B cell (primary cell): ENCODE measurements at regions not wholly inside any gene's neighbourhood (a gene's known extent, or its start where the extent isn't known, plus 50 kb on each side); places are given as distances from the start of the nearest gene placed in this dataset.

ENCODE experiments used
- ATAC-seq: fragments of 200-7000 bp; cut with Tn5 transposase; one replicate; pipeline ENCODE4 v1.10.0; 2021; ENCODE audit warnings: low read depth, mild to moderate bottlenecking, moderate number of reproducible peaks, moderate library complexity
- CTCF ChIA-PET: fragments of 350-600 bp; sonication (Branson Sonifier 250); formaldehyde crosslinking; loops from one replicate; lab custom pipeline; 2021; ENCODE audit warnings: antibody characterized with exemption, inconsistent platforms; lab: Charles Lee
- POLR2A ChIA-PET: fragments of 350-600 bp; sonication (Branson Sonifier 250); formaldehyde crosslinking; loops from one replicate; lab custom pipeline; 2021; ENCODE audit warnings: antibody characterized with exemption; lab: Charles Lee
- DNase-seq: peaks from one replicate; pipeline ENCODE4 v3.0.0; 2013
- H2AFZ ChIP-seq: 2 replicates; pipeline ENCODE4 v1.6.1; 2012; ENCODE audit warnings: mild to moderate bottlenecking, low read depth, low read length; ENCODE audit not compliant: insufficient read depth, poor library complexity, severe bottlenecking
- H3K27ac ChIP-seq, 2 donors: 1 replicate in 1 of 2; 2 replicates in 1 of 2; pipeline ENCODE4 v1.5.1; 2012 to 2013; ENCODE audit warnings: low read length in 2 of 2, mild to moderate bottlenecking in 2 of 2, moderate library complexity in 1 of 2
- H3K27me3 ChIP-seq, 4 experiments: fragments of 200-600 bp in 1 of 4; sonication (generic) in 1 of 4; replicated peaks in 1 of 4; 1 replicate in 2 of 4; 2 replicates in 2 of 4; pipeline versions ENCODE4 v1.6.1 to v1.7.0; 2013 to 2016; ENCODE audit warnings: low read length in 3 of 4, mild to moderate bottlenecking in 2 of 4, mixed read lengths in 1 of 4, moderate library complexity in 1 of 4; ENCODE audit not compliant: insufficient read depth in 4 of 4, control insufficient read depth in 3 of 4; ENCODE audit errors: control extremely low read depth in 1 of 4
- H3K36me3 ChIP-seq, 2 experiments: replicated peaks in 1 of 2; 1 replicate in 1 of 2; 2 replicates in 1 of 2; pipeline versions ENCODE4 v1.6.1 to v1.7.1; 2013; ENCODE audit warnings: low read length in 1 of 2; ENCODE audit not compliant: insufficient read depth in 2 of 2, control insufficient read depth in 1 of 2; ENCODE audit errors: control extremely low read depth in 1 of 2, extremely low read depth in 1 of 2
- H3K4me1 ChIP-seq, 2 donors: fragments of 200-600 bp in 1 of 2; sonication (generic) in 1 of 2; 1 replicate in 1 of 2; 2 replicates in 1 of 2; pipeline versions ENCODE4 v1.5.1 to v1.6.1; 2013 to 2017; ENCODE audit warnings: low read length in 2 of 2; ENCODE audit not compliant: control insufficient read depth in 2 of 2, insufficient read depth in 2 of 2
- H3K4me2 ChIP-seq: replicated peaks from 2 replicates; pipeline ENCODE3; 2012; ENCODE audit warnings: mild to moderate bottlenecking, low read depth, low read length; ENCODE audit not compliant: poor library complexity, severe bottlenecking
- H3K4me3 ChIP-seq, 5 experiments: fragments of 200-600 bp in 1 of 5; sonication (generic) in 1 of 5; 1 replicate in 3 of 5; 2 replicates in 2 of 5; pipeline versions ENCODE4 v1.5.1 to v1.7.0; 2011 to 2016; ENCODE audit warnings: low read length in 4 of 5, mild to moderate bottlenecking in 4 of 5, low read depth in 2 of 5, control low read depth in 1 of 5, moderate library complexity in 1 of 5; ENCODE audit not compliant: insufficient read depth in 1 of 5; ENCODE audit errors: control extremely low read depth in 1 of 5, extremely low read depth in 1 of 5
- H3K79me2 ChIP-seq: fragments of 200-600 bp; sonication (generic); one replicate; pipeline ENCODE4 v1.6.0; 2016; ENCODE audit warnings: low read length; ENCODE audit not compliant: control insufficient read depth, insufficient read depth
- H3K9ac ChIP-seq: fragments of 200-600 bp; sonication (generic); 2 replicates; pipeline ENCODE4 v1.6.1; 2017; ENCODE audit warnings: mild to moderate bottlenecking, low read length, moderate library complexity
- H3K9me3 ChIP-seq, 3 donors: one replicate each; pipeline versions ENCODE4 v1.6.1 to v1.7.1; 2013; ENCODE audit warnings: low read length in 2 of 3; ENCODE audit not compliant: control insufficient read depth in 2 of 3, insufficient read depth in 1 of 3; ENCODE audit errors: control extremely low read depth in 1 of 3
- H4K20me1 ChIP-seq: 2 replicates; pipeline ENCODE4 v1.6.0; 2012; ENCODE audit warnings: mild to moderate bottlenecking, low read length; ENCODE audit not compliant: insufficient read depth, control insufficient read depth, poor library complexity, severe bottlenecking
- H3K27ac Mint-ChIP-seq: one replicate; pipeline ENCODE4 v1.8.0; 2021; ENCODE audit warnings: mixed read lengths
- H3K27me3 Mint-ChIP-seq: one replicate; pipeline ENCODE4 v1.8.0; 2021; ENCODE audit warnings: mixed read lengths
- H3K4me1 Mint-ChIP-seq: one replicate; pipeline ENCODE4 v1.8.0; 2021; ENCODE audit warnings: mixed read lengths
- H3K4me3 Mint-ChIP-seq: one replicate; pipeline ENCODE4 v1.8.0; 2021; ENCODE audit warnings: mixed read lengths
- H3K9me3 Mint-ChIP-seq: one replicate; pipeline ENCODE4 v1.8.0; 2022; ENCODE audit warnings: mixed read lengths; ENCODE audit not compliant: insufficient read depth
- EZH2 ChIP-seq: IDR thresholded peaks from 2 replicates; pipeline ENCODE4 v1.6.1; 2012; ENCODE audit warnings: borderline replicate concordance, low read depth, mild to moderate bottlenecking, moderate library complexity, low read length; ENCODE audit not compliant: insufficient read depth, poor library complexity, severe bottlenecking
- WGBS: methylation state at CpG from one replicate; pipeline ENCODE4 v1.1.5; 2013; ENCODE audit warnings: missing lambda C conversion rate; ENCODE audit not compliant: insufficient coverage; 5-methylcytosine and 5-hydroxymethylcytosine counted together
- intact Hi-C: fragments of 100-400 bp; cut with micrococcal nuclease; formaldehyde crosslinking; loops from one replicate; pipeline ENCODE4 v1.10.0; 2022
- TF ChIP-seq, protein P1 (sequence below): fragments of 200-600 bp; IDR thresholded peaks from one replicate; pipeline ENCODE4 v1.8.0; 2022; ENCODE audit warnings: antibody characterized with exemption, mild to moderate bottlenecking

DNA sequence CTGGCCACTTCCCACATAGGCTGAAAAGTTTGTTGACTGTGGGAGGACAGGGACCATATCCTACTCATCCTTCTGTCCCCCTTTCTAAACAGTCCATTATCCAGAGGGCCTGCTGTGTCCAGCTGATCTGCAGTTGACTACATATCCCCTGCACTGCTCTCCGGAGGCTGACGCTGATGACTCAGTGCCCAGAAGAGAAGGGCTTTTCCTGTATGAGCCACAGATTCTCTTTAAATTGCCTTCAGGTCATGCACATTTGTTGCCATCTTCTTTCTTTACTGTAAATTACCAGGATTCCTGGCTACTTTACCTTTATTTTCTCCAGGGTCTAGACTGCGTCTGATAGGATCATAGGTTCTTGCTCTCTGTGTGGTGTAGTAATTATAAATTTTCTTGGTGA is 125.2 kb downstream of the LACC1 start:
- CTCF ChIA-PET = no interaction called here
- H3K4me3 Mint-ChIP-seq = no peak overlapping the region

DNA sequence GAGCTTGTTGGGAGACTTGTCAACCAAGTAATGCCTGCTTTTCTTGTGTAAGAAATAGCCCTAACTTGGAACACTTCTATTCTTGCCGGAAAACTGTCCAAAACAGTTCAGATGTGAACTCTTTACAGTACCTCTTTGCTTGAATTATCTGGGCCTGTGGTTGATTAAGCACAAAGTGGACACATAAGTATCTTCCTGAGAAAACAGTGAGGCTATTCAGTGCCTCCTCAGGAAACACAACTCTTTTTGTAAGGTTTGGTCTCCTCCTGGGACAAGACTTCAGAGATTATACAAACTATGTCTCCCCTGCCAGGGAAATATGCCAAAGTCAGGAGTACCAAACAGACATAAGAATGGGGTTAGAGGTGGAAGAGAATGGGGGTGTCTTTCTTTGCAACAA is 127.7 kb downstream of the LACC1 start:
- ATAC-seq = no peak
- DNase-seq = no peak
- CTCF ChIA-PET = no interaction called here
- H4K20me1 ChIP-seq = no peaks in the 10 kb centered on the region
- H3K4me1 ChIP-seq = no peaks in the 10 kb centered on the region
- H3K79me2 ChIP-seq = no peaks in the 10 kb centered on the region
- intact Hi-C loops = no loop called here
- no peaks in the 10 kb centered on the region for H3K36me3 ChIP-seq
- no peaks in the 10 kb centered on the region for H3K9me3 ChIP-seq
- H3K27me3 ChIP-seq = peaks cover 0 to 3% (median 1%) of the 10 kb centered on the region in 4 experiments
- Mint-ChIP-seq H3K4me1 (no peaks in the 10 kb centered on the region), H3K27ac (no peak overlapping the region), H3K9me3 (no peaks in the 10 kb centered on the region), H3K4me3 (no peak overlapping the region), H3K27me3 (peaks cover 21% of the 10 kb centered on the region)
- H3K4me3 ChIP-seq = no peak overlapping the region
- no peak overlapping the region for H3K27ac ChIP-seq
- no peak overlapping the region for H3K4me2 ChIP-seq
- no peak overlapping the region for H3K9ac ChIP-seq
- H2AFZ ChIP-seq = no peak overlapping the region
- TF ChIP-seq, protein P1, sequence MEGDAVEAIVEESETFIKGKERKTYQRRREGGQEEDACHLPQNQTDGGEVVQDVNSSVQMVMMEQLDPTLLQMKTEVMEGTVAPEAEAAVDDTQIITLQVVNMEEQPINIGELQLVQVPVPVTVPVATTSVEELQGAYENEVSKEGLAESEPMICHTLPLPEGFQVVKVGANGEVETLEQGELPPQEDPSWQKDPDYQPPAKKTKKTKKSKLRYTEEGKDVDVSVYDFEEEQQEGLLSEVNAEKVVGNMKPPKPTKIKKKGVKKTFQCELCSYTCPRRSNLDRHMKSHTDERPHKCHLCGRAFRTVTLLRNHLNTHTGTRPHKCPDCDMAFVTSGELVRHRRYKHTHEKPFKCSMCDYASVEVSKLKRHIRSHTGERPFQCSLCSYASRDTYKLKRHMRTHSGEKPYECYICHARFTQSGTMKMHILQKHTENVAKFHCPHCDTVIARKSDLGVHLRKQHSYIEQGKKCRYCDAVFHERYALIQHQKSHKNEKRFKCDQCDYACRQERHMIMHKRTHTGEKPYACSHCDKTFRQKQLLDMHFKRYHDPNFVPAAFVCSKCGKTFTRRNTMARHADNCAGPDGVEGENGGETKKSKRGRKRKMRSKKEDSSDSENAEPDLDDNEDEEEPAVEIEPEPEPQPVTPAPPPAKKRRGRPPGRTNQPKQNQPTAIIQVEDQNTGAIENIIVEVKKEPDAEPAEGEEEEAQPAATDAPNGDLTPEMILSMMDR = no peak
- TF ChIP-seq EZH2 = no peak
- POLR2A ChIA-PET = no interaction called here
- 100% methylated on average over 1 of the region's 1 CpG for WGBS

More for the DNA sequence above, 125.2 kb downstream of the LACC1 start:
- Histone ChIP-seq H3K36me3 (no peaks in the 10 kb centered on the region), H4K20me1 (no peaks in the 10 kb centered on the region), H3K9ac (no peak overlapping the region), H3K27me3 (peaks cover 0 to 3% (median 1%) of the 10 kb centered on the region in 4 experiments), H3K4me1 (no peaks in the 10 kb centered on the region), H3K27ac (no peak overlapping the region), H2AFZ (no peak overlapping the region), H3K4me2 (no peak overlapping the region), H3K4me3 (no peak overlapping the region), H3K9me3 (no peaks in the 10 kb centered on the region), H3K79me2 (no peaks in the 10 kb centered on the region)
- DNase-seq (no peak), ATAC-seq (no peak)
- Mint-ChIP-seq H3K27me3 (peaks cover 34% of the 10 kb centered on the region), H3K27ac (no peak overlapping the region), H3K9me3 (no peaks in the 10 kb centered on the region), H3K4me1 (no peaks in the 10 kb centered on the region)
- TF ChIP-seq, protein P1 = no peak
- POLR2A ChIA-PET = no interaction called here
- intact Hi-C loops = no loop called here
- 100% methylated on average over 2 of the region's 3 CpGs for WGBS
